ENCODE measurements at regions not wholly inside any gene's neighbourhood (a gene's known extent, or its start where the extent isn't known, plus 50 kb on each side); places are given as distances from the start of the nearest gene placed in this dataset.

DNA sequence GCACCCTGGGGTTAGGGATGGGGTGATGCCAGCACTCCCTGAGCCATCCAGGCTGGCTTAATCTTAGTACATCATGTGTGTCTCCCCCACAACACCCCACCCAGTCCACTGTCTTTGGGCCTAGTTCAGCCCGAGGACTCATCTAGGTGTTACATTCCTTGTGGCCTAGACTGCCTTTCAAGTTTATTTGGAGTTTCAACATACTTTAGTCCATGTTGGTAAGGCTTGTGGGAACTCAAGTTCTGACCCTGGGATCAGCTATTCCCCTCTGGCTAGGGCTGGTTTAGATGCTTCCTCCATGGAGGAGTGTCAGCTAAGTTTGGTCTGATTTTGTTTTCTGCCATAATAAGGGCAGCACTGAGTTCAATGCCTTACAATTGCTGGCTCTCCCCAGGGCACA is 302.4 kb downstream of the SMARCA2 start:
- no peak for DNase-seq (ENCODE audit: low spot score)

DNA sequence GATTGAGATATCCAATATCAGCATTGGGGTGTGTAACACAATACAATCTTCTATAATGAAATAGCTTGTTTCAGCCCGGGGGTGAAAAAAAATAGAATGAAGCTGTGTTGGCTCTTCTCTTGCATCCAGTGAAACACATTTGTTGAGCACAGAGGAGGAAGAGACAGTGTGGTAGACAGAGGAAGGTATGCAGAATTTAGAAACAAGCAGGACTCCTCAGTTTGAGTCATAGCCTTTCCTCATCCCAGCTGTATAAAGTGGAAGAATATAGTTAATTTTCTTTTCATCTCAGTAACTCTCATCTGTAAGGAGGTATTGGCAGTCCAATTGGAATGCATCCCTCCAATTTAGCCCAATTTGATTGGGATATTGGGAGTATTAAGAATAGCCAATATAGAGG is 302.2 kb upstream of the VLDLR start:
- no peak for DNase-seq (ENCODE audit: low spot score)

DNA sequence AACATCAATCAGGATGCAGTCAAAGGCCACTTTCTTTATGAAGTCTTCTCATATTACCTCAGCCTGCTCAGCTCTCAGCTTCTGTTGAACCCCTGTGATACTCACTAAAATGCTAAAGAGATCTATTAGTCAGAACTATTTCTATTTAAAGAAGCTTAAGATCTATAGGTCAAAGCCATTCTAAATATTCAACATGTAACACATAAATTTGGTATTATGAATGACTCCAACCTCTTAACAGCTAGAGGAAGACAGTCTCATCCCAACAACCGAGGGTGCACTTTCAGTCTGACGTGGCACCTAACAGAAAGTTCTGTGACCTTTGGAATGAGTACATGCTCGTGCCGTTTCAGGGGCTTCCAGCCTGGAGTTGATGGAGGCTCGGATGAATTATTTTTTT is 301.5 kb upstream of the VLDLR start:
- DNase-seq (ENCODE audit: low spot score) = no peak

DNA sequence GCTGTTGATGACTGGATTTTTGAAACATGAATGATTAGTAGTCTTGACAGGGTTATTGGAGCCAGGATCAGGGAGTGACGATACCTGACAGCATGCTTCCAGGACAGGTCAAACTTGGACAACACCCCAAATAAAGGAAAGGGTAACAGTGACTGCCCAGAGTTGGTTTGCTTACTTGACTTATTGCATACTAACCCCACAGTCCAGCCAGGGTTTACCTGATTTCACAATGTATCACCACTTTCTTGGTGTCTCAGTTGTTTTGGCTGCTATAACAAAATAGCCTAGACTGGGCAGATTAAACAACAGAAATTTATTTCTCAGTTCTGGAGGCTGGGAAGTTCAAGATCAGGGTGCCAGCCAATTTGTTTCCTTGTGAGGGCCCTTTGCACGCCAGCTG is 301.0 kb upstream of the VLDLR start:
- no peak for DNase-seq (ENCODE audit: low spot score)

DNA sequence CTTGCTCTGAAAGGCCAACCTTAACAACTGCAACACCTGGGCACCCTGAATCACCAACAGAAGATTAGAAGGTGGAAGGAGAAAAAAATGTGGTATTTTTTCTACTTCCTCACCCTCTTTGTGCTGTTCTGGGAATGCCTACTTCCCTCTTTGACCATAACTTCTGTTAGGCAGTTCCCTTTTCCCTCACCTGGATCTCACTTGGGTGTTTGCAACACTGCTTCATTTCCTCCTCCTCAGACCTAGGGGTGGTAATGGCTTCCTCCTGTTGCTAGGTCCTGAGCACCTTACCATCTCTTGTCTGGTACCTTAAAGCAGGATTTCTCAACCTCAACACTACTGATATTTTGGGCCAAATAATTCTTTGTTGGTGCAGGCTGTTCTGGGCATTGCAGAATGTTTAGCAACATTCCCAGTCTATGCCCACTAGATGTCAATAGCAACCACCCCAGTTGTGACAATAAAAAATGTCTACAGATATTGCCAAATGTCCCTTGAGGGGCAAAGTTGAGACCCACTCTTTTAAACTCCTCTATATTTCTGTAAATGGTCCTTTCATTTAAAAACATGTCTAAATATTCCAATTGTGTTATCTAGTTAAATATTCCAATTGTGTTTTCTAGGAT is 300.0 kb upstream of the VLDLR start:
- no peak for DNase-seq (ENCODE audit: low spot score)

DNA sequence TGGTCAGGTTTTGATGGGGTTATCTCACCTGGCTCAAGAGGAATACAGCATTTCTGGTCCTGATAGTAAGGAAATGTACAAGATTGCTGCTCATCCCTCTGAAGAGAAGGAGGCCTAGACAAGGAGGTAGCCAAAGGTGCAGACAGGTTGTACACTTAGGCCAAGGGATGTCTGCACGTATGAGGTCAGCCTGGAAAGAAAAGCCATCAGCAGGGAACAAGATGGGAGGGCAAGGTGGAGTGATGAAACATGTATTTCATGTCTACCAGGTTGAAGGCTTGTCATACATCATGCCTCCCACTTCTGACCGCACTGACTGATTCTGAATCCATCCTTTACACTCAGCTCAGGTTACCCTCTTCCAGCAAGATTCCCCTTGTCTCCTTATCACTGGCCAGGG is 296.8 kb upstream of the VLDLR start:
- DNase-seq (ENCODE audit: low spot score) = no peak

DNA sequence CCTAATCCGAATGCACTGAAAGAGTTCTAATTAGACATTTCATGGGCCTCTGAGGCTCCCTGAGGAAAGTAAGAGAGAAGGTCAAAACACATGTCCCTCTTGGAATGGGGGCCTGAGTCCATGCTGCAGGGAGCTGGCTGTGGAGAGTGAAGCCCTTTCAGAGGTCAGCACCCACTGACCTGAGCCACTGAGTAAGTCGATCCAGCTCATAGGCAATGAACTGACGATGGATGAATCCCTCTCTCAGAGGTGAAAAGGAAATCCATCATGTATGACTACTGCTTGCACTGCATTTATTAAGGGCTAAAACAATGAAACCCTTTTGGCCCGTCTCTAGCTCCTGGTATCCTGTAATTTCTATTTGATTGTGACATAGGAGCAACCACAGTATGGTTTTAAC is 288.9 kb upstream of the VLDLR start:
- peak; percentile 5 for DNase-seq (ENCODE audit: low spot score)

DNA sequence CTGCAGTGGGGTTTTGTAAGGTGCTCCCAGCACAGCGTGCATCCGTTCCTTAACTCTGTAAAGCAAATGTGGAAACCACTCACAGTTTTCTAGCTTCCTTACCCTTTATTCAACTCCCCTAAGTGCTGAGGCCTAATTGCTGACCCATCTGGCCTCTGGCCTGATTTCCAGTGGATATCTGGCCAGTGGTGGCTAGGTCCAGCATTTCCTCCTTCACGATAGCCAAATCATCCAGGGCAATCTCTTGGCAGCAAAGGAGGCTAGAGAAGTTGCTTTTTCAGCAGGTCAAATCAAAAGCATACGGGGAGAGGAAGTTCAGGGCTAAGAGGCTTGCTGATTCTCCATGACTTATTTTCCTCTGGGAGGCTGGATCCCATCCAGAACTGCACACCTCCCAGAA is 286.3 kb upstream of the VLDLR start:
- no peak for DNase-seq (ENCODE audit: low spot score)

DNA sequence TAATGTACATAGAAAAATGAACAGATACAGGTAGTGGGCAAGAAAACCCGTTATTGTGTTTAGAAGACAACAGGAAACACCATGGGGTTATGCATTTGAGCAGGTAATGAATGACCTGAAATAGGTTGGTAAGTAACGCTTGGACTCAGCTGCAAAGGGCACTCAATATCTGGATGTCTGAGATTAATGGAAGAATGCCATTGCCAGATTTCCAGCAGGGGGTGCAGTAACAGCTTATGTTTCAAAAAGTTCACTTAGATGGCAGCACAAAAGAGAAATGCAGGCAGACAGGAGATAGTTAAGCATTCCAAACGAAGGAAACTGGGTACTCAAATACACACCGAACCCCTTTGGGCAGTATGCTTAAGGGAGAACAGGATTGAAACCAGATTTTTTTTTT is 285.5 kb upstream of the VLDLR start:
- no peak for DNase-seq (ENCODE audit: low spot score)

DNA sequence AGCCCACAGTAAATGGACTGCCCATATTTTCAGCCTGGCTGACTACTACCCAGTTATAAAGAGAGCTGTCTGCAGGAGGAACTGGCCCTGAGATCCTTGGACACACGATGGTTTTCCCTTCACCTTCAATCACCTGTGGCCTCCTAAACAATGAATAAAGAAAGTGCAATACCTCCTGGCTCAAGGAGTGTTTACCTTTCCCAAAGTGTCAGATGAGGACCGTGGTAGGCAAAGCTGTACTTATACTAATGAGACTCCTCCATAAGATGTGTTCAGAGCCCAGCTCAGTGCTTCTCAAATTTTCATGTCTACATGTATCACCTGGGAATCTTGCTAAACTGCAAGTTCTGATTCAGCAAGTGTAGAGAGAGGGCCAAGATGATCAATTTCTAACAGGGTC is 284.5 kb upstream of the VLDLR start:
- DNase-seq (ENCODE audit: low spot score) = no peak

DNA sequence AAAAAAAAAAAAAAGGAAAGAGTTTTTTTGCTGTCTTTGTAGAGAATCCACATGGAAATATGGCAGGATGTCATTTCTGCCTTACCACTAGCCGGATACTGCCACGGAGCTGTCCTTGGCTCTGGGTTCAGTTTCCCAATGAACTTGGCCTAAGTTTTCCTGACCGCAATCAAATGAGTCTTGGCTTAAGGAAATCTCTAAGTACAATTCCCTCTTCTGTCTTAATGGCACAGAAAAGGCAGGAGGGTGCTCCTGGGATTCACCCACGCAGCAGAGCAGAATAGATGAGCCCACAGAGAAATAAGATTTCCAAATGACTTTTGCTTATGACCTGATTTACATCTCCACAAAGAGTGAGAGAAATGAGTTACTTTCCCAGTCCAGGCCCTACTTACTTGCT is 284.0 kb upstream of the VLDLR start:
- no peak for DNase-seq (ENCODE audit: low spot score)

DNA sequence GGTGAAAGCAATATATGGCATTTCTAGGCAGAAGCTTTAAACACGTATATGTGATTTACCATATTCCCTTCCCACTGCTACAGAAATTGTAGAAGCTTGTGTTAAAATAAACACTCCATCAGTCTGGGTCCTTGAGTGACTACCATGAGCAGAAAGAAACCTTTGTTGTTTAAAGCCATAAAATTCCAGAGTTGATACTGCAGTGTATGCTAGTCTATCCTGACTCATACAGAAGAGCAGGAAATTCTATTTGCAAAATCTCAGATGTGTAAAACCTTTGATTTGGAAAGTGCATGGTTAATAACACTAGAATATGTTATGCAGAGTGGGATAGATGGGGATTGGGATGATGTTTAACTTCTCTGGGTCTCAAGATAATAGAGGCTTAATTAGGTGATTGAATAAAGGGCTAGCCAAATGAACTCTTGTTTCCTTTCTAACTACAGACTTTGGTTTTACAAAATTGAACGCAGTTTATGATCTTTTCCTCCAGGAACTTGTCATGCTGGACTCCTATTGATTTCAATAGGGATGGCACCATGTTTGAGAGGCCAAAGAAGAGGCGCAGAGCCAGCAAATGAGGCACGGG is 282.7 kb upstream of the VLDLR start:
- DNase-seq (ENCODE audit: low spot score) = peak; percentile 27

DNA sequence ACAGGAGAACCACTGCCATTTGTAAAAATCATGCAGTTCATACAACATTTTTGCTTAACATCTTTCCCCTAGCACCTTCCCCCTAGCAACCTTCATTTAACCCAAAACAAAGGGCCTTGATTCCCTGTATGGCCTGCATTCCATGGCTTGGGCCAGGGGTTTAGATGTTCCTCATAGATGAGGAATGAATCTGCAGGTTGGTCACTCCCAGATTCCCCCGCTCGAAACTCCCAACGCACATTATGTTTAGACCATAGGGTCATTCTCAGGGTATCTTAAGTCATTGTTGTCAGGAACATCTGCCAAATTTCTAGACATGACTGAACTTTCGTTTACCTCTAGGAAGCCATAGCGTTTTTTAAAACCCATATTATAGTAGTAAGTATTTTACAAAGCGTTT is 282.2 kb upstream of the VLDLR start:
- no peak for DNase-seq (ENCODE audit: low spot score)

DNA sequence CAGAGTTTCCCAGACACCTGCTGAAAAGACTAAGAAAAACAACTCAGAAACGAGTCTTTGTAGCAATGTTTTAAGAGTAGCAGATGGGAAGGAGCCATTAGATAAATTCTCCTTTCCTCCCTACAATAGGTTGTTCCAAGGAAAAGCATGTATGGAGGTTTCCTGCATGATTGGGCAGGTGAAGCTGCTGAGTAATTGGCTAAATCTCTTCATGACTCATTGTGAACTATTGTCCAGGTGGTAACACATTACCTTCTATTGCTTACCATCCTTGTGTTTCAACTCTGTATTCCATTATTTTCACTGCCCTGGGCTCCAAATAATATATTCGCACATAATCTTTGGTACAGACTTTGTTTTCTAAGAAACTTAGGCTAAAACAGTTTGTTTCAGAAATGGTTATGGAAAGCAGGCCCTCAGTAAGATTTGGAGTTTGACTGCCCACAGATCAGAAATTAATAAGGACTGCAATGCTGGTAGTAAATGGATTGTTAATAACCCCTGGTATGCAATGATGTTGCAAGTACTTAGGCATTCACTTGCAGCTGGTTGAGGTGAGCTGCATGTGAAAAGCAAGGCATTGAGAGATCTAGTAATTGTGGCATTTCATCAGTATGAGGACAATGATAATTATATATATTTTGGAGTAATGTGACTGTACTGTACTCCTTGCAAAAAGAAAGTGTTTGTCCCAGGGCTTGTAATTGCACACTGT is 281.4 kb upstream of the VLDLR start:
- no peak for DNase-seq (ENCODE audit: low spot score)

DNA sequence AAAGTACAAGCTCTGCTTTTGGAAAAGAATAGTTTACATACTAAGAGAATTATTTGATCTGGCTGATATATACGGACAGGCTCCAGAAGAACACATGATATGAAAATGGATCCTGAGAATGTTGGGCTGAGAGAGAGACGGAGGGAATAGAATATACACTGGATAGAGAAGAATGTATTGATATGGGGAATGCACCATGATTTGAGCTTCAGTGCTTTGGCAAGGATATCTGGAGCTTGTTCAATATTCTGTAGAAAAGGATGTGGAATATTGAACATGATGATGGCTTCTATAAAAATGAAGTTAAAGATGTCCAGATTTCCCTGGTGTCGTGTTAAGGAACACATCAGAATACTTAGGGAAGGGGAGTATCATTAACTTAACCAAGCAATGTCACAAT is 280.5 kb upstream of the VLDLR start:
- no peak for DNase-seq (ENCODE audit: low spot score)

DNA sequence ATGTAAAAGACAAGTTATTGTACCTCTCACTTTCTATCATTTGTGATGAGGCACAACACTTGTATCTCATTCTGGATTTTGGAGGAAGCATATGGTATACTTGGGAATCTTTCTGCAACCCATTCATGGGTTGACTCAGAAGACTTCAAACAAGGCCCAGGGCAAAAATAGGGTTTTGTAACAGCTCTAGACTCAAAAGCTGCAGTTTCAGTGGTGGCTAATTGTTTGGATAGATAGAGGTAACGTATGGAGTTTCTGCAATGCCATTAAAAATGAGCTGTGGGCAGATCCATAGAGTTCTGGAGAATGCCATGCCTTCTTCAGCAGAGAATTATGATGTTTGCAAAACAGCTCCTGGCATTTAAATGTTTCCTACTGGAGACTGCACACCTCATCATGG is 279.6 kb upstream of the VLDLR start:
- DNase-seq (ENCODE audit: low spot score) = no peak

DNA sequence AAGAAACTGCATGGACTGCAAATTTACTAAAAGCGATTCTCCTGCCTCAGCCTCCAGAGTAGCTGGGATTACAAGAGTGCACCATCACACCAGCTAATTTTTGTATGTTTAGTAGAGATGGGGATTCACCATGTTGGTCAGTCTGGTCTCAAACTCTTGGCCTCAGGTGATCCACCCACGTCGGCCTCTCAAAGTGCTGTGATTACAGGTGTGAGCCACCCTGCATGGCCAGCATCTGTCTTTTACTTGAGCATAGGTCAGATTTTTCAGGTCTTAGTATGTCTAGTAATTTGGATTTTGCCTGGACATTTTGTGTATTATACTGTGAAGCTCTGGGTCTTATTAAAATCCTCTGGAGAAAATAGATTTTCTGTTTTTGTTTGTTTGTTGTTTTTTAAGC is 277.8 kb upstream of the VLDLR start:
- DNase-seq (ENCODE audit: low spot score) = no peak

DNA sequence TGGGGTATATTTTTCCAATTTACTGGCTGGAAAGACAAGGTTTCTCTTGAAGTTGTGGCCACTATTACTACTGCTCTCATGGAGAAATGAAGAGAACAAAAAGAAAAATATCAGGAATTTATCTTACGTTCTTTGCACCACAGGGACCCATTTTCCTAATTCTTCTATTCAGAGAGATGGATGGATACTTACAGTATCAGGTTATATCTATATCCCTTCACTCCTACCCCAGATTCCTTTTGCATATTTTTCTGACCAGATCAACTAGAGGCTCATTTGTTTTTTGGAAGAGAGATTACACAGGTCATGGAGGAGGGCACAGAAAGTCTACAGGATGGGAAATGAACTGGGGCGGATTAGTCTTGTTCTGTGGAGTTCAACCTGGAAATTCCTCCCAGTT is 277.2 kb upstream of the VLDLR start:
- no peak for DNase-seq (ENCODE audit: low spot score)

DNA sequence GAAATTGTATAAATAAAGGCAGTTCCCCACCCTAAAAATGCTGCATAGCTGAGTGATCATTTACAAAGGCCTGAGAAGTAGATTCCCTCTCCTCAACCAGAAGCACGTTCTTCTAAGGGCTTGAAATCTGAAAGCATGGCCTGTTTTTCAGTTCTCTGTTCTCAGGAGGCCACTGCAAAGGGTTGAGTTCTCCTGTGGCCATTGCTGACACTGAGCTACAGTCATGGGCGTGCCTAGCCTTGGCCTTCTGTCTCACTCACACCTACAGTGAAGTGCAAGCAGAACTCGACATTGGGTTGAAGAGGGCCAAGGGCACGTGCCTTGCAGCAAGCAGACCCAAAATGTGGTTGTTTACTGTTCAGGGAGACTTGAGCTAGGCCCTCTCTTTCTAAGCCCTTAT is 276.6 kb upstream of the VLDLR start:
- no peak for DNase-seq (ENCODE audit: low spot score)

DNA sequence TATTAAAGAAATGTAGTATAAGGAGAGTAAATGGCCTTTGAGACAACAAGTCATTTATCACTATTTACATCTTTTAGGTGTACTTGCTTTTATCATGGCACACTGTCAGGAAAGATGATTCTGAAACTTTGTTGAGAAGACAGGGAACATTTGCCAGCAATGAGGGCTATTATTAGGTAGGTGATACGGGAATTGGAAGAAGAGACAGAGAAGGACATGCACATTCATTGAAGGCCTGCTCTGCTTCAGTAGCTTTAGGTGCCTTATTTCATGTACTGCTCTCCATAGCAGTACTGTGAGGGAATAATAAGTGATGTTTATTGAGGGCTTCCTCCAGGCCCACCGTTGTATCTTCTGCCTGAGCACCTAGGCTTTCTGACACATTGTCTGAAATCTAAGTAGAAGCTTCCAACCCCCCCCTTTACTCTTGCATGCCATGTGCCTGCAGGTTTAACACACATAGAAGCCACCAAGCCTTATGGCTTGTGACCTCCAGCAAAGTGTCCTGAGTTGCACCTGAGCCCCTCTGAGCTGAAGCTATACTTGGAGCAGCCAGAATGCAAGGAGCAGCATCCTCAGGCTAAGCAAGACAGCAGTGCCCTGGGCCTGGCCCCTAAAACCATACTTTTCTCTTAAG is 275.2 kb upstream of the VLDLR start:
- no peak for DNase-seq (ENCODE audit: low spot score)

DNA sequence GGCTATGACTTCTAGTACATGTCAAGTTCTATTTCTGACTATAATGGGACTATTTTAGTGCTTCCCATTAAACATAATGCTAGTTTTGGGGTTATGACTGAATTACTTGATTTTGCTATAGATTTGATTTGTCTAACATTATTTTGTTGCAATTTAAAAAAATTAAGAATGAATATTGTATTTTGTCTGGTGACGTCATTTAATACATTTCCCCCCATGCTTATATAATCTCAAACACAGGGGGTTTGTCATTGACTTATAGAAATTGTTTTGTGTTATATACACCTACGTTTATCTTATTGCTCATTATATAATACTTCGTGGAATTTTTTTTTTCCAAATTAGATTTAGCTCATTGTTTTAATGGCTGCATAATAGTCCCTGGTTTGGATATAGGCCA is 270.3 kb upstream of the VLDLR start:
- DNase-seq (ENCODE audit: low spot score) = no peak

DNA sequence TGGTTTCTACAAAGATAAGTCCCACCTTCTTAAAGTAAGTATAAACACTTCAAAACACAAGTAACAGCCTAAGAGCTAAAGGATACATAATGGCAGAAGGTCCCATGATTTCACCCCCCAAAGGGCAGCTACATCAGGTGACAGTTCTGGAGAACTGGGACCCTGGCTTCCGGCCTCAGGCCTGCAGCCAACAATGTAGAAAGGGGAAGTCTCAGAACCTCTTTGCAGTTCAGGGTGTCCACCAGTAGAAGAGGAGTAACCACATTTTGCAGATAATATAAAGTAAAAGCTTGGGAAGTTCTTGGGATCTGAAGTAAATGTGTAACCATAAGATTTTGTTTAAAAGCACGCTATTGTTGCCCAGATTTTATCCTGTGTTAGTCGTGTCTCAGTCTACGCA is 267.4 kb upstream of the VLDLR start:
- DNase-seq (ENCODE audit: low spot score) = no peak

Data from COLO829 (cell line).